ENCODE measurements at regions not wholly inside any gene's neighbourhood (a gene's known extent, or its start where the extent isn't known, plus 50 kb on each side); places are given as distances from the start of the nearest gene placed in this dataset.

DNA sequence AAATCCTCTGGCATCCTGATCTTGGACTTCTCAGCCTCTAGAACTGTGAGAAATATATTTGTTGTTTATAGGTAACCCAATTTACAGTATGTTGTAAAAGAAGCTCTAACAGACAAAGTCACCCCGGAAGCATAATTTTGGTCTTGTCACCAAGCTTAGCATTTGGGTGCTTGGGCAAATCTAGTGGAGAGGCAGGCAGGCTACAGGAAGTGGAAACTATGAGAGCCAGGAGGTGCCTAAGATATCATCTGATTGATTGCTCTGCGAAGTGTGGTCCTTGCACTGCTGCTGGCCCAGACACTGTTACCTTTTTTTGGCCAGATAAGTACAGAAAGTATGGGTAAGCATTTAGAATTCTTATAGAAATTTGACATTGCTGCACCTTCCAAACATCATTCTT lies 102.9 kb downstream of the CDC42EP3 start:
- H3K4me3 Mint-ChIP-seq (ENCODE audit: unreplicated experiment) = no peak overlapping the region
- no peak for DNase-seq (ENCODE audit: low spot score)
- TF ChIP-seq, protein P1, sequence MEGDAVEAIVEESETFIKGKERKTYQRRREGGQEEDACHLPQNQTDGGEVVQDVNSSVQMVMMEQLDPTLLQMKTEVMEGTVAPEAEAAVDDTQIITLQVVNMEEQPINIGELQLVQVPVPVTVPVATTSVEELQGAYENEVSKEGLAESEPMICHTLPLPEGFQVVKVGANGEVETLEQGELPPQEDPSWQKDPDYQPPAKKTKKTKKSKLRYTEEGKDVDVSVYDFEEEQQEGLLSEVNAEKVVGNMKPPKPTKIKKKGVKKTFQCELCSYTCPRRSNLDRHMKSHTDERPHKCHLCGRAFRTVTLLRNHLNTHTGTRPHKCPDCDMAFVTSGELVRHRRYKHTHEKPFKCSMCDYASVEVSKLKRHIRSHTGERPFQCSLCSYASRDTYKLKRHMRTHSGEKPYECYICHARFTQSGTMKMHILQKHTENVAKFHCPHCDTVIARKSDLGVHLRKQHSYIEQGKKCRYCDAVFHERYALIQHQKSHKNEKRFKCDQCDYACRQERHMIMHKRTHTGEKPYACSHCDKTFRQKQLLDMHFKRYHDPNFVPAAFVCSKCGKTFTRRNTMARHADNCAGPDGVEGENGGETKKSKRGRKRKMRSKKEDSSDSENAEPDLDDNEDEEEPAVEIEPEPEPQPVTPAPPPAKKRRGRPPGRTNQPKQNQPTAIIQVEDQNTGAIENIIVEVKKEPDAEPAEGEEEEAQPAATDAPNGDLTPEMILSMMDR (IDR thresholded peaks at IDR 0.05; ENCODE audit: unreplicated experiment) = no peak
- H3K27me3 Mint-ChIP-seq (ENCODE audit: unreplicated experiment) = peaks cover 3% of the 10 kb centered on the region
- no peaks in the 10 kb centered on the region for H3K9me3 Mint-ChIP-seq (ENCODE audit: unreplicated experiment)
- no peak overlapping the region for H3K27ac Mint-ChIP-seq (ENCODE audit: unreplicated experiment)
- no peaks in the 10 kb centered on the region for H3K36me3 Mint-ChIP-seq (ENCODE audit: low read depth, unreplicated experiment)
- H3K4me1 Mint-ChIP-seq (ENCODE audit: unreplicated experiment) = peaks cover 3% of the 10 kb centered on the region

- Mint-ChIP-seq H3K27ac (ENCODE audit: unreplicated experiment) (no peak overlapping the region), H3K36me3 (ENCODE audit: low read depth, unreplicated experiment) (no peaks in the 10 kb centered on the region), H3K9me3 (ENCODE audit: unreplicated experiment) (no peaks in the 10 kb centered on the region), H3K27me3 (ENCODE audit: unreplicated experiment) (peaks cover 3% of the 10 kb centered on the region), H3K4me3 (ENCODE audit: unreplicated experiment) (no peak overlapping the region), H3K4me1 (ENCODE audit: unreplicated experiment) (peaks cover 3% of the 10 kb centered on the region)
- no peak for DNase-seq (ENCODE audit: low spot score)
- TF ChIP-seq, protein P1 (IDR thresholded peaks at IDR 0.05; ENCODE audit: unreplicated experiment) = no peak
Measured at GRCh38 chr2:37569131-37569823, 102.2 kb downstream of the CDC42EP3 start.

DNA sequence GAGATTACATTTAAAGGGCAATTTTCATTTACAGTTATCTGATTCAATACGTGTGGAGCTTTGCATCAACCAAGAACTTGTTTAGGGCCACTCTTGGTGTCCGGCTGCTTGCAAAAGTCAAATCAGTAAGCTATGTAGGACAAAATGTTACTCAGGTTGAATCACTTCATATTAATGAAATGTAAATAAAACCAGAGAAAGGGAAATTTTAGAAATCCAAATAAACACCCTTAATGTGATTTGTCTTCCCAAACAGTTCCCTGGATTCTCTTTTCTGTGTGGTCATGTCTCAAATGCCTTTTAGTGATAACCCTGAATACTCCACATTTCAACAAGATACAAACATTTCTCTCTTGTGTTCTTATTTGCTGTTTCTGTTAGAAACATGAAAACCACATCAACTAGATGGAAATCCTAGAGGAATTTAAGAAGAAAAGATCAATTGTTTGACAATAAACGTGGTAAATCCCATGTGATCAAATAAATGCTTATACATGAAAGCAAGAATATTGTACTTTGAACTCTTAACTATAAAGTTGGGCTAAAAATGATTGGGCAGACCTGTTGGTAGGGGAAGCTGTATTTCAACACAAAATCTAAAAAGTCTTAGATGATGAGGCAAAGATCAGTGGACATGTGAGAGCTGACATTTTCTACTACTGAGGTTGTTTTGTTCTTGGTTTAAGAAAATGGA lies 101.3 kb downstream of the CDC42EP3 start:
- no peaks in the 10 kb centered on the region for H3K9me3 Mint-ChIP-seq (ENCODE audit: unreplicated experiment)
- H3K4me1 Mint-ChIP-seq (ENCODE audit: unreplicated experiment) = peaks cover 3% of the 10 kb centered on the region
- no peak overlapping the region for H3K4me3 Mint-ChIP-seq (ENCODE audit: unreplicated experiment)
- no peaks in the 10 kb centered on the region for H3K36me3 Mint-ChIP-seq (ENCODE audit: low read depth, unreplicated experiment)
- no peak overlapping the region for H3K27ac Mint-ChIP-seq (ENCODE audit: unreplicated experiment)
- DNase-seq (ENCODE audit: low spot score) = no peak
- TF ChIP-seq, protein P1 (IDR thresholded peaks at IDR 0.05; ENCODE audit: unreplicated experiment) = no peak
- H3K27me3 Mint-ChIP-seq (ENCODE audit: unreplicated experiment) = peaks cover 3% of the 10 kb centered on the region

GRCh38 chr2:37570773-37571586 lies 100.5 kb downstream of the CDC42EP3 start:
- Mint-ChIP-seq H3K27me3 (ENCODE audit: unreplicated experiment) (peaks cover 3% of the 10 kb centered on the region), H3K36me3 (ENCODE audit: low read depth, unreplicated experiment) (no peaks in the 10 kb centered on the region), H3K27ac (ENCODE audit: unreplicated experiment) (no peak overlapping the region), H3K4me1 (ENCODE audit: unreplicated experiment) (peaks cover 3% of the 10 kb centered on the region), H3K9me3 (ENCODE audit: unreplicated experiment) (no peaks in the 10 kb centered on the region), H3K4me3 (ENCODE audit: unreplicated experiment) (no peak overlapping the region)
- DNase-seq (ENCODE audit: low spot score) = no peak
- TF ChIP-seq, protein P1 (IDR thresholded peaks at IDR 0.05; ENCODE audit: unreplicated experiment) = no peak

Data from endothelial cell (in vitro differentiated cells).